ENCODE measurements at regions not wholly inside any gene's neighbourhood (a gene's known extent, or its start where the extent isn't known, plus 50 kb on each side); places are given as distances from the start of the nearest gene placed in this dataset.

DNA sequence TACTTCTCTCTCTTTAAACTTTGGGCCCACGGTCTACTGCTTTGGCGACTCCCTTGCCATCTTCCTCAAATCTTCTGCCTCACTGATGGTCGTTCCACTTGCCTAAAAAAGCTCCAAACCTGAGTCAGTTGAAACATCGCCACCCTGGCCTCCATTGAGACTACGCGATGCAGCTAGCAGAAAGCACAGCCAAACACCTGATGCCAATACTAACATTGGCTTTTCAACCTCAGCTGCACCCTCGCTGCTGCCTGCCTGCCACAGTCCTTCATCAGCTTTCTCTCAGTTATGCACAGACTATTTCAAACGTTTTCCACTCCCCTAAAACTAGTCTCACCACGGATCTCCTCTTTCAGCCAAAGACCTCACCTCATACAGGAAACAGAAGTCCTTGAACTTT is 214.2 kb upstream of the TMCO5A start:
- no peak for DNase-seq

GRCh38 chr15:37731146-37731746 is 203.2 kb upstream of the TMCO5A start:
- no peak for DNase-seq

GRCh38 chr15:37733628-37734027 is 200.8 kb upstream of the TMCO5A start:
- DNase-seq = no peak

DNA sequence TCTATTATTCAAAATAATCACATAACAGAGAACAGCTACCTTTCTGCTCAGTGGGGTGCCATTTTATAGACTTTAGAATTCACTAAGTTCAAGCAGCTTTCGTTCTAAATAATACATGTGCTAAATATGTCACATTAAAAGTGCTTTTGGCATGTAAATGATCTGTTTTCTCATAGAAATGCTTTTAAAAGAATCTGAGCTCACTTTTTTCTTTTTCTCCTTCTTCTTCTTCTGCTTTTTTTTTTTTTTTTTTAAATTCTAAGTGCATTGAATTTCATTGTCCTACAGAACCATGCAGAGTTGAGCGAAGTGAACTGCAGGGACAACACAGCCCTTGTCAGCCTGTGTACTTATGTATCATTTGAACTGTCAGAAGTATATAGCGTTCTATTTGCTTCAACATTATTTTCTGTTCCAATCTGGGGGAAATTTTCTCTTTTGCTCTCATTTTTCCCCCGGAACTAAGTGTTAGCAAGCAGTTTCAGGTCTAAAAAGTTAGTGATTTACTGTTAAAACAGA is 193.8 kb upstream of the TMCO5A start:
- DNase-seq = no peak

DNA sequence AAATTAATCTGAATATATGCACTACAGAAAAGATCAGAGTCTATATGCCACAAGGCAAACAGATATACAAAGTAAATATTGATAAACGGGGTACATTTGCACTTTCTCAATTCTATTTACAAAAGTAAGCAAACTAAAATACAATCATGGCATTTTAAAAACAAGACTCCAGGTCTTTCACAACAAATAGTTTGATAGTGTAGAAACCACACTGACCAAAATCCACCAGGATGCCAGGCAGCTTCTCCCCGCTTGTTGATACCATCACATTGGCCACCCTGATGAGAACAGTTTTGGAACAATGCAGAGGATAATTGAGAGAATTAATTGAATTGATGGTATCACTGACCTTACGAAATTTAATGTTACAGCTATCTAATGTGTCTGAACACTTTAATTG is 190.6 kb upstream of the TMCO5A start:
- DNase-seq = no peak

DNA sequence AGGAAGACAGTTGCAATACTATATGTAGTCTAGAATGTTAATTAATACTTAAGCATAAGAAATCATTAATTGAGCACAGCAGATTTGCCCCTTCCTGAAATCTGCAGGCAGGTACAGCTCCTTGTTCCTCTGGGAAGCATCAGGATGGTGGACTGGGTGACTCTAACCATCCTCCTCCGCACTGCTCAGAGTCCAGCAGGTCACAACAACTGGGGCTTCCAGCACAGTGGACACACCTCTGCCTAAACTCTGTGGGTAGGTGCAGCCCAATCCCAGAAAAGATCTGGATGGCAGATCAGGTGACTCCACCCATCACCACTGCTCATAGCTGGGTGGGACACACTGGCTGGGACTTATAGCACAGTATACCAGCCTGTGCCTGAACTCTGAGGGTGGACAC is 189.9 kb upstream of the TMCO5A start:
- no peak for DNase-seq

DNA sequence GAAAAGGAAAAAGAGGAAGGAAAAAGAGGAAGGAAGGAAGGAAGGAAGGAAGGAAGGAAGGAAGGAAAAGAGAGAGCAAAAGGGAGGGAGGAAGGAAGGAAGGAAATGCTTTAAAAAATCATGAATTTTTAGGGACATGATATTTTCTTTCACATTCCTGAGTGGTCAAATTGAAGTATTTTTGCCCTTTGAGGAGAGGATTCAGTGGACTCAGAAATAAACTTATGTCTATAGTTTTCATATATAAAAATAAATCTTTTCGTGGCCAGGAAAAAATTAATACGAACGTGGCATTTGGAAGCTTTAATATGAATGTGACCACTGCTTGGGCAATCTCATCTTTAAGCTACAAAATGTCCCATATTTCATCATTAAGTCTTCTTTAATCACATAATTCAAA is 183.0 kb upstream of the TMCO5A start:
- DNase-seq = no peak

GRCh38 chr15:37756407-37756806 is 178.0 kb upstream of the TMCO5A start:
- no peak for DNase-seq

GRCh38 chr15:37758412-37758811 is 176.0 kb upstream of the TMCO5A start:
- no peak for DNase-seq

DNA sequence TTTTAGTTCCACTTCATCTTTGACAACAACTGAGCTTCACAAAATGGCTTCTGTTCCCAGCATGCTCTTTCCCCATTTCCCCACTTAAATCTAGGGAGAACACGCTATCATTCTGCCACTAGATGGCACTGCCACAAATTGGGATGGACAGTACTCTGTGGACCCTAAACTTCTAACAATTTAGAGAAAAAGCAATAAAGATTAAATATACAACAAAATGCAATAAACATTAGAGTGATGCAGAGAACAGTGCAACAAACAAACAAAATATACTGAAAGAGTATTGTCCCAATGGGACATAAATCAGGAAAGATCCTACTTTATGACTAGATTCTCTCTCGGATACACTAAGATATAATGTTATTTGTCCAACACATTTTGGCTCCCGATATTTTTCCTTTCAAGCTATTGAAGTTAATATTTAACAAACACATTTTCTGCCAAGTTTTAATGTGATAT is 169.7 kb upstream of the TMCO5A start:
- DNase-seq = peak; percentile 60

GRCh38 chr15:37765786-37766185 is 168.7 kb upstream of the TMCO5A start:
- no peak for DNase-seq

GRCh38 chr15:37767841-37768455 is 166.5 kb upstream of the TMCO5A start:
- DNase-seq = no peak

- no peak for DNase-seq
These were observed 163.0 kb upstream of the TMCO5A start for GRCh38 chr15:37771465-37771864.

DNA sequence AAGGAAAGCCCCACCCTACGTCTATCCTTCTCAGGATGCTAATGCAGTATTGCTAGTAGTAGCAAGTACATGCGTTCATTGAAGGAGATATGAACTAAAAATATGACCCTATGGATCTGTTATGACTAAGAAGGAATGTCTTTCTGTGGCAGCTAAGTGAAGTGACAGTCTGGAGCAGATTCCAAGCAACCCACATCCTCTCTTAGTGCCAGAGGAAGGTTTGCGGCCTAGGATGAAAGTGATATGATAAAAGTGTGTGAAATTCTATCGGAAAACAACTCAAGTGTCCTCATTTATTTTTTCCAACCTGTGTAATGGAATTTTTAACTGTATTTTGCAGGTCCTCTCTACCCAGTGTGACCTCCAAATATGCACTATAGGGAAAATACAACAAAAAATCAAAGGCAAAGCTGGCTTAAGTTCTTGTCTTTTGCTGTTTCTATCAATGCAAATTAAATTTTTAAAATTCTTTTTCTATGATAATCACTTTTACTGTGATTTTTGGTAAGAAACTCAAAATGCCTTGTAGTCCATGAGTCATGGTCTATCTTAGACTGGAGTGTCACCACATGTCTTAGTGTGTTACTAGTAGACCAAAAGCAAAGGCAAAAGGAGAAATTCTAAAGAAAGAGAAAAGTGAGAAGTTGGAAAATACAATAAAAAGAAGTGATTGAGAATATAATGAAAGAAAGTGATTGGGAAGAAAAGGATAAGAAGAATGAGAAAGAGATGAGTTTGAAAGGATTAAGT is 161.2 kb upstream of the TMCO5A start:
- DNase-seq = no peak

- no peak for DNase-seq
These were observed 159.5 kb upstream of the TMCO5A start for GRCh38 chr15:37774961-37775360.

DNA sequence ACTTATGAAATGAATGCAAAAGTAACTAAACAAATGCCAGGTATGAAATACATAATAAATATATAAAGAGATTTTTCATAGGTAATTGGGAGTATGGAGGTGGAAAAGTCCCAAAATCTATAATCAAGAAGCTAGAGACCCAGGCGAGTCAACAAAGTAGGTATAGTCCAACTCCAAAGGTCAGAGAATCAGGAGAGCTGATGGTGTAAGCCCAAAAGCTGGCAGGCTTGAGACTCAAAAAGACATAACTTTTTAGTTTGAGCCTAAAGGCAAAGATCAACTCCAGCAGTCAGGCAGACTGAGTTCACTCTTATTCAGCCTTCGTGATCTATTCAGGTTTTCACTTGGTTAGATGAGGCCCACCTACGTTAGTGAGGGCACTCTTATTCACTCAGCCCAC is 157.4 kb upstream of the TMCO5A start:
- no peak for DNase-seq

GRCh38 chr15:37783290-37783689 is 151.2 kb upstream of the TMCO5A start:
- DNase-seq = no peak

DNA sequence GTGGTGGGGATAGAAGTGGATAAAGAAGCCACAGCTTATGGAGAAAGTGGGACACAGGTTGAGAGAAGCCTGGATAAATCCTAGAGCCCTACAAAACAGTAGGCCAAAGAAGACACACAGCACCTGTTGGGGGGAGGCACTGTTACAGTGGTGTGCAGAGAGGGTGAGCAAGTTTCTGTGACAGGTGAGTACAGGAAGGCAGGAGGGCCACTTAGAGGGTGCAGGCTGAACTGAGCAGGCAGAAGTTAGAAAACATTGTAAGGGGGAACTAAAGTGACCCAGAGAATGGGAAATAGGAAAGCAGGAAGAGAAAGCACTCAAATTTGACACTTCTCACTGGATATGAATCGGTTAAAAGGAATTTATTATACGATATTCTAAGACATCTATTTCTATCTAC is 146.1 kb upstream of the TMCO5A start:
- DNase-seq = no peak

DNA sequence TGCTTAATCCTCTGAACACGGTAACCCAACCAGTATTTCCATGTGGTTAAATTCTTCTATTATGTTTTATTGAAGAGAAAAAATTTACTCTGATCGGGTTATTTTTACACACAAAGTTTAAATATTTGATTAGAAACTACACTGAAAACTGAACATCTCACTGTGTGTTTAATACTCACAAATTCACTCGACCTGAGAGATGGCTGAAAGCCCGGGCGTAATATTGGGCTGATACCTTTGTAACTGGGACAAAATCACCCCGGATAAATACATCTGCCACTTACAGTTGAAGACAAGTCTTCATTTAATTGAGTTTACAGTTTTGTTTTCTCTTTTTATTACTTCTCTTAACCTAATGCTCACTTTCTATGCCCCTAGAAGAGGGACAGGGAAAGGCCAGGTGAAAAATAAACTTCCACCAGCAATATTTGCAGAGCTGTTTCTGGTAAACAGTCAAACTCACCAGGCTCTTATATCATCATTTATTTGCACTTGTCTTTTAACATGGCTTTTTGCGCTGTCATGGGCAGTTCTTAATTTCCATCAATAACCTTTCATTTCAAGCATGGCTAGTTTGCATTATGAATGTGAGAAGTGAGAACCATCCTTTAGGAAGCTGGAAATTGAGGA is 145.6 kb upstream of the TMCO5A start:
- DNase-seq = no peak

DNA sequence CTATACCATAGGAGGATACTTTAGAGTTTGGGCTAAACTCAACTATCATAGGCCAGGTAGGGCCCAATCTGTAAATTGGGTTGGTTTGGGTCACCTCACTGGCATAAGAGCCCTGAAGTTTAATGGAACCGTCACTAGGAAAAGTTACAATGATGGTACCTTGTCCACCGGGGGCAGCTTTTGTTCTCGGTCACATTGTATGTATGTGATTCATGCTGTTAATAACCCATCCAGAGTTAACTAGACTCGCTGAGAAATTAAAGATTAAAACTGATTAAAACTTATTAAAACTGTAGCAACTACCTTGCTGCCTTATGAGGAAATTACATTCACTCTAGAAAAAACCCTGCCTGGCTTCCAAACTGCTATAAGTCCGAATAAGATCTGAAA is 145.0 kb upstream of the TMCO5A start:
- DNase-seq = no peak

DNA sequence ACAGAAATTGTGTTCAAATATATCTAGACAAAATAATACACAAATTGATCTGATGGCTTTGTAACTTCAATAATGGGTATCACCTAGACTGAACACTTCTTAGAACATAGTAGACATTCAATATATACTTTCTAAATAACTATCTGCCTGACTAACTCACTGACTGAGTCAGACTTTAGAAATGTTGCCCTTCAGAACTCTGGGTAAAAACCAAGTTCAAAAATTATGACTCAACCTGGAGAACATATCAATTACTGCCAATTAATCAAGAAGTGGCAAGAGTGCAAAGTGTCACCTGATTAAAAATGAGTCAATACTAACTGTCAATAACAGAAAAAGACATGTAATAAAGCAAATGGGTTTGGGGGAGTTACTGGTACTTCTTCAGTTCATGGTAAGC is 144.6 kb upstream of the TMCO5A start:
- DNase-seq = no peak

DNA sequence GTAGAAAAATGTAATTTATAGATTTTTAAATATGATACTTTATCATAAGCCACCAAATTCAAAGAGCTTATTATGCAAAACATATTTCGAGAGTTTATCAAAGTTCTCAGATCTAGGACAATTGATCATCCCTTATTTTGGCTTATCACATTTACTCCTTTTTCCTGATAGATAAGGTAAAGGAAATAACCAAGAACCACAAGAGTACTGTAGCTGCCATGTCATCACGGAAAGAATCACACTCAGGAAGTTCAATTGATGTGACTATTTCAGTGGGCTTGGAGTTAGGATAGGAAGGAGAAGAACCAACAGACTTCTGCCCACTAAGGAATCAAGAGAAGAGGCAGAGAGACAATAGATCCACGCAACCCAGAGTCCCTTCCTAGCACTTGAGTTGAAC is 142.7 kb upstream of the TMCO5A start:
- DNase-seq = no peak

DNA sequence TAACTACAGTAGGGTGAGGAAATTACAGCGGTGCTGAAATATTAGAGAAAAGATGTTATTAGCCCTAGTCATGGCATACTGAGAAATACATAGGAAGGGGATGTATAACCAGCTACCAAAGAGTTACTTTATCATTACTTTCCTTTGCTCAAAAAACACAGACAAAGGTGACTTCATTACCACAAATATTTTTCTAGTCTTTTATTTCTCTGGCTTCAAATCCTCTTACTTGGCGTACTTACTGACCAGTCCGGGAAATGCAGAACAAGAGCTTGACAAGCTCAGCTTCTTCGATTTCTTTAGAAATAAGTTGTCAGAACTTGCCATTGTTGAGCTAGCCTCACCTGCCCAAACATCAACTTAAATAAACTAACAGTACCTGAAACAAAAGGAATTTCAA is 142.1 kb upstream of the TMCO5A start:
- no peak for DNase-seq

DNA sequence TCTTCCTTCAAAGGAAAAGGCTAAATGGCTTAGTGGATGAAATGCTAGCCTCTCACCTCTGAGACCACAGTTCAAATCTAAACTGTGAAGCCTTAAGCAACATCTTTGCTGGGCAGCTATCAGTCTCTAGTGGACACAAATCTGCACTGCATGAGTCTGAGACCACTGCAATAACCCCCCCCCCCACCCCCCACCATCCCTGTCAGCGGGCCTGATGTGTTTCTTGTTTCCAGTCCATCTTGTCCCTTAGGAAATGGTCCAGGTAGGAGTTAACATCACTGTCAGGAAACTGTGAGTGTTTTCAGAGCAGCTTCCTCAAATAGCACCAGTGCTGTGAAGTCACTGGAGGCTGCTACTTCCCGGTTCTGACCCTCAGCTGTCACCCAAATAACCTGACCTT is 140.6 kb upstream of the TMCO5A start:
- no peak for DNase-seq
